ENCODE measurements at regions not wholly inside any gene's neighbourhood (a gene's known extent, or its start where the extent isn't known, plus 50 kb on each side); places are given as distances from the start of the nearest gene placed in this dataset.
A peak's percentile ranks its signal among the peaks of the same experiment; 100 is the strongest.

DNA sequence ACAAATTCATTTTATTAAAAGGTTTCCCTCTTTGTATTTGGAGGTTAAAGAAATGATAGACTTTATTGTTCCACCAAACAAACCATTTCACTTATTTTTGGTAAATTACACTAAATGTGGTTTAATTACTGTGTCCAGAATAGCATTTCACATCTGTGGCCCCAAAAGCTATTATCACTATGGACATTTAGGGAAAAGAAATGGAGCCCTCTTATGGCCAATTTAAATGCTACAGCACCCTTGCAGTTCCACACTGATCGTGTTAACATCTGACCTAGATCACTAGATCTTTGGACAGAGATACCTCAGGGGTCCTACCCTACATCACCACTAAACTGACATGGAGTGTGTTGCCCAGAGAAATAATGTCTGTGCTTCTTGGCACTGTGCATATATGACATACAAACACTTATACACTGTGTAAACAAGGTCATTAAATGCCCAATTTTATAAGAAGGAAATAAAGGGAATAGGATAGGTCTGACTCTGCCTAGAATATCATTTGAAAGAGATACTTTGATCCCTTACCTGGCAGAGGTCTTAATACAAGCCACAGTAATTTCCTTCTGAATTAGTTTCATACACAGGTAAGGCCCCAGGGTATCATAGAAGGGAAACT, 163.9 kb downstream of the KDR start:
- Mint-ChIP-seq H3K4me1 (no peaks in the 10 kb centered on the region), H3K9me3 (no peaks in the 10 kb centered on the region), H3K36me3 (no peaks in the 10 kb centered on the region), H3K27ac (no peak overlapping the region), H3K4me3 (no peak overlapping the region), H3K27me3 (peaks cover 9% of the 10 kb centered on the region)
- ATAC-seq, result no peak

DNA sequence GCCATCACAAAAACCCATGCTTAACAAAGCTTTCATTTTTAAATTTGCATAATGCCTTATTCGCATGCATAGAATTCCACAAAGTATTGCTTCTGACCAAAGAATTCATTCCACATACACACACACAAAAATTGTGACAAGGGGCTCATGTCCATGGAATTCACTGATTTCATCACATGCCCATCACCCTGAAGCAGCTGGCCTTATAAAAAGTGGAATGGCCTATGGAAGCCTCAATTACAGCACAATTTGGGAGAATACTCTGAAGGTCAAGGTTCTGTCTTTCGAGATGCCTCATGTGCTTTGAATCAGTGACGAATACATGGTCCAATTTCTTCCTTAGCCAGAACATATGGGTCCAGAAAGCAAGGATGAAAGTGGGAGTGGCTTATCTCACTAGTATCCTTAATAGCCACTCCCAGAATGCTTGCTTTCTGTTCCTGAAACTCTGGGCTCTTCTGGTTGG, 165.7 kb downstream of the KDR start:
- Mint-ChIP-seq H3K4me3 (no peak overlapping the region), H3K4me1 (no peaks in the 10 kb centered on the region), H3K27me3 (peaks cover 7% of the 10 kb centered on the region), H3K36me3 (no peaks in the 10 kb centered on the region), H3K9me3 (no peaks in the 10 kb centered on the region), H3K27ac (no peak overlapping the region)
- no peak for ATAC-seq

DNA sequence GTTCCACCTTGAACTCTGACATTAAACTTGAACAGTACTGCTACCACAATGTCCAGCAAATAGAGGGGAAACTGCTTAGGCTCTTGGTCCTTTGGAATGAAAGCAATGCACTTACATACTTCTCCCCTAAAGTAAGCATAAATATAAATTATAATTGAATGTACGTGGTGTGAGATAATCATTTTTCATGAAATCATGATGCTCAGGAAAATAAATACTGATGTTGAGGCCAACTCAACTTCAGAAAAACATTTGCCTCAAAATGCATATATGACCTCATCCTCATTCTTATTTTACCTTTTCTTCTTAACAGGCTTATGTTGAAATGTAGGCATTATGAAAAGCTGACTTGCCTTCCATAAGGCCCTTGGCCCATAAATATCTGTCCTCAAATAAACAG, 166.3 kb downstream of the KDR start:
- peaks cover 7% of the 10 kb centered on the region for H3K27me3 Mint-ChIP-seq
- no peak overlapping the region for H3K27ac Mint-ChIP-seq
- no peak overlapping the region for H3K4me3 Mint-ChIP-seq
- no peaks in the 10 kb centered on the region for H3K4me1 Mint-ChIP-seq
- H3K9me3 Mint-ChIP-seq, result no peaks in the 10 kb centered on the region
- no peaks in the 10 kb centered on the region for H3K36me3 Mint-ChIP-seq
- ATAC-seq, result no peak

DNA sequence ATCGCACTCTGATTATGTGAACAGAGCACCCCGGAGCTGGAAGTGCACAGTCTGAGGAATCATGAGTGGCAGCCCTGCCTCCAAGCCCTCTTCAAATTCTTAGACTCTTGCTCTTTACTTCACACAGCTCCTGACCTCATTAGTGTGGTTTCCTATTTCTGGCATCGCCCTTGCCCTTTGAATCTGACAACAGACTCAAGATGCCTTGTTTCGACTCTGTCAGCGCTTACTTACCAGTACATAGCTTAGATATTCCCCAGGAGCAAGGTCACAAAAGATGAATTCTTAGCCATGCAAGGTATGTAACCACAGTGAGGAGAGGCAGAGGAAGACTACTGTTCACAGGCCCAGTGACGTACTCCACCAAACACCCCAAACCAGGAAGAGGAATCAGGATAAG, 167.2 kb downstream of the KDR start:
- no peak overlapping the region for H3K27ac Mint-ChIP-seq
- H3K27me3 Mint-ChIP-seq, result peaks cover 7% of the 10 kb centered on the region
- H3K36me3 Mint-ChIP-seq, result no peaks in the 10 kb centered on the region
- ATAC-seq, result no peak
- no peaks in the 10 kb centered on the region for H3K9me3 Mint-ChIP-seq
- no peaks in the 10 kb centered on the region for H3K4me1 Mint-ChIP-seq
- H3K4me3 Mint-ChIP-seq, result no peak overlapping the region

DNA sequence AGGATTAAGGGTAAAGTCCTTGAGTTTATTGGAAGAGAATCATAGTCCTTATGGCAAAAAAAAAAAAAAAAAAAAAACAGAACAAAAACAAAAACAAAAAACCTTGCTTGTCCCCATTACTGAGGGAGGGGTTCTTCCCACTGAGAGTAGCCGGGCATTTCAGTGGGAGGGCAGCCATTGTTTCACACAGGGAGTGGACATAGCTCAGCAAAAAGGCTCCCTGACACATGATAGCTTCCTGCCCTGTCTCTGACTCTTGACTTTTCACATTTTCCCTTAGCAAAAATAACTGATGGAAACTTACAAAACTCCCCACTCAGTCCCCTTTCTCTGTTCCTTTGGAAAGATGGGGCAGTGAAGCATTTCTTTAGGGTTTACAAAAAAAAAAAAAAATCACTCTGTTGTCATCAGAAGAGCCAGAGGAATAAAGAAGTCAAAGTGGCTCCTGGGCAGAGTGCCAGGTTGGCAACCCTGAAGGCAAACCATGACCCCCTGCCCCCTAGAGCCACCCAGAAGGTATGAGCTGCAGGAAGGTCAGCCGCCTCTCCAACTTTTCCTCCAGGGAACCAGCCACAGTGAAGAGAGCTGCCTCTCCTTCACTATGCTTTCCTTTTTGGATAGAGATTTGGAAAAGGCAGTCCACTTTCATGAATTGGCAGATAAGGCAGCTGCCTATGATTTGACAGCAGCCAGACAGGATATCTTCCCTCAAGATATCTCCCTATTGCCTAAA, 170.6 kb downstream of the KDR start:
- ATAC-seq, result no peak
- Mint-ChIP-seq H3K27me3 (no peaks in the 10 kb centered on the region), H3K9me3 (no peaks in the 10 kb centered on the region), H3K27ac (no peak overlapping the region), H3K4me1 (no peaks in the 10 kb centered on the region), H3K4me3 (no peak overlapping the region), H3K36me3 (no peaks in the 10 kb centered on the region)

DNA sequence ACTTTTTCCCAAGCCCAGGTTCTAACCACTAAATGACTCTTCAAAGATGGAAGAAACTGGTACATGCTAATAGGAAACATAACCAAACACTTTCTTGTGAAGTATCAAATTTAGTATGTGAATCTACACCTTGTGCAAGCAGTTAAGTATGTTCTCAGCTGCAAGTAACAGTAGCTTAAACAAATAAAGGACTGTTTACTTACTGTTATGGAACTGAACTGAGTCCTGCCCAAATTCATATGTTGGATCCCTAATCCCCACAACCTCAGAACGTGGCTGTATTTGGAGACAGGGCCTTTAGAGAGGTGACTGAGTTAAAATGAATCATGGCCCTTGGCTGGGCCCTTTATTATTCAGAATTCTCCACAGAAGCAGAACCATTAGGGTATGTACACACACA, 178.7 kb downstream of the KDR start:
- no peak for ATAC-seq
- no peaks in the 10 kb centered on the region for H3K9me3 Mint-ChIP-seq
- H3K27ac Mint-ChIP-seq, result no peak overlapping the region
- no peak overlapping the region for H3K4me3 Mint-ChIP-seq
- H3K36me3 Mint-ChIP-seq, result no peaks in the 10 kb centered on the region
- peaks cover 10% of the 10 kb centered on the region for H3K4me1 Mint-ChIP-seq
- no peaks in the 10 kb centered on the region for H3K27me3 Mint-ChIP-seq

DNA sequence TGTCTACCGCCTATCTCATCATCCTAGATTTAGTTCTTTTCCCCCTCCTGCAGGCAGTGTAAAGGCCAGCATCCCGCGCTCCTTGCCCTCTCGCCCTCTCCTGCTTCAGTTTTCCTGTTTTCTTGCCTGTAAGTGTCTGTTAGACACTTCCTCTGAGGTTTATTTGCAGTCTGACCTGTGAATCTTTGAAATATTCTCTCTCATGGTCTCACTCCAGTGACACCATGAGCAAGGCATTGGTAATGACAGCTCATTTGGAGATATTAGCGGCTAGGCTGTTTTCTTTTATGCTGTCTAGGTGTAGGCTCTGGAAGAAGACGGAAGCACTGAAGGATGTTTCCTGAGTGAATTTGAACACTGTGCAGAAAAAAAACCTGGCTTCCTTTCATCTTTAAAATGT, 179.6 kb downstream of the KDR start:
- H3K4me3 Mint-ChIP-seq, result no peak overlapping the region
- H3K27ac Mint-ChIP-seq, result no peak overlapping the region

DNA sequence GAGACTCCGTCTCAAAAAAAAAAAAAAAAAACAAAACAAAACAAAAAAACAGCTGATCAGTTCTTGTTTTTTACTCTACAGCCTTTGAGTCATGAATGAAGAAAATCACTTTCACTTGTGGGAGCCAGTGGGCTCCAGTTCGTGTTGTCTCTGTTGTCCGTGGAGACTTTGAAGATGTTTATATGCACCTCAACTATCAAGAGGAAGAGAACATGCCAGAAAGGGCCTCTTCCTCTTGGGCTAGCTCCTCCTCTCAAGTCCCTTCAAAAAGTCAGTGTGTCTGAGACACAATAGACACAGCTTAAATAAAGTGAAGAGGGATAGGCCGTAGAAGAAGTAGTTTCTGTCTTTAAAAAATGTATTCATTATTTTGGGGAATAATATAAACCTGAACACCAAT, 182.7 kb downstream of the KDR start:
- Mint-ChIP-seq H3K9me3 (no peaks in the 10 kb centered on the region), H3K4me1 (peaks cover 16% of the 10 kb centered on the region), H3K27ac (peak overlapping the region; percentile 59), H3K27me3 (peaks cover 5% of the 10 kb centered on the region), H3K4me3 (peak overlapping the region; percentile 69), H3K36me3 (no peaks in the 10 kb centered on the region)
- ATAC-seq, result peak; percentile 62

More for the DNA sequence above, 179.6 kb downstream of the KDR start:
- H3K36me3 Mint-ChIP-seq, result no peaks in the 10 kb centered on the region
- H3K27me3 Mint-ChIP-seq, result no peaks in the 10 kb centered on the region
- ATAC-seq, result no peak
- no peaks in the 10 kb centered on the region for H3K9me3 Mint-ChIP-seq
- H3K4me1 Mint-ChIP-seq, result peaks cover 16% of the 10 kb centered on the region

DNA sequence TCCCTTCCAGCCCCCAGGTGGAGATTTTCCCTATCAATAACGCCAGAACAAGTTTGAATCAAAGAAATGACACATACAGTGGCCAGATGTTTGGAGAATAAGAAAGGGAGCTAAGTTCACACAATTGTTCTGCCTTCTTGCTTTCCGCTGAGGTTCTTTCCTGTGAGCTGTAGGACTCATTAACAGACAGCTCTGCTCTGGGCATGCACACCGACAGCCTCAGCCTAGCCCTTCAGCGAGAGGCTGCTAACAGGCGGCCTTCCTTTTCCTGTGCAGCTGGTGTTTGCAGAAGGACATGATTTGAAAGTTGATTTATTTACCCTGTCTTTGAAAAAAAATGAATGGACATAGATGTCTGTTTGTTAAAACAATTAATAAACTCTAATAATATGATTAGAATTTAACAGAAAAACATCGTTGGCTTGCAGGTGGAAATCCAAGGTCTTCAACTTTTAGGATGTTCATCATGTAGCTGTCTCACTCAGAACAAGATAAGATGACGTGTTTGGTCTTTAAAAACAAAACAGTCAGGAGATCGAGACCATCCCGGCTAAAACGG, 183.3 kb downstream of the KDR start:
- Mint-ChIP-seq H3K4me1 (peaks cover 16% of the 10 kb centered on the region), H3K36me3 (no peaks in the 10 kb centered on the region), H3K27ac (peak overlapping the region; percentile 59), H3K9me3 (no peaks in the 10 kb centered on the region), H3K4me3 (peak overlapping the region; percentile 69), H3K27me3 (peaks cover 5% of the 10 kb centered on the region)
- ATAC-seq, result peak; percentile 68

DNA sequence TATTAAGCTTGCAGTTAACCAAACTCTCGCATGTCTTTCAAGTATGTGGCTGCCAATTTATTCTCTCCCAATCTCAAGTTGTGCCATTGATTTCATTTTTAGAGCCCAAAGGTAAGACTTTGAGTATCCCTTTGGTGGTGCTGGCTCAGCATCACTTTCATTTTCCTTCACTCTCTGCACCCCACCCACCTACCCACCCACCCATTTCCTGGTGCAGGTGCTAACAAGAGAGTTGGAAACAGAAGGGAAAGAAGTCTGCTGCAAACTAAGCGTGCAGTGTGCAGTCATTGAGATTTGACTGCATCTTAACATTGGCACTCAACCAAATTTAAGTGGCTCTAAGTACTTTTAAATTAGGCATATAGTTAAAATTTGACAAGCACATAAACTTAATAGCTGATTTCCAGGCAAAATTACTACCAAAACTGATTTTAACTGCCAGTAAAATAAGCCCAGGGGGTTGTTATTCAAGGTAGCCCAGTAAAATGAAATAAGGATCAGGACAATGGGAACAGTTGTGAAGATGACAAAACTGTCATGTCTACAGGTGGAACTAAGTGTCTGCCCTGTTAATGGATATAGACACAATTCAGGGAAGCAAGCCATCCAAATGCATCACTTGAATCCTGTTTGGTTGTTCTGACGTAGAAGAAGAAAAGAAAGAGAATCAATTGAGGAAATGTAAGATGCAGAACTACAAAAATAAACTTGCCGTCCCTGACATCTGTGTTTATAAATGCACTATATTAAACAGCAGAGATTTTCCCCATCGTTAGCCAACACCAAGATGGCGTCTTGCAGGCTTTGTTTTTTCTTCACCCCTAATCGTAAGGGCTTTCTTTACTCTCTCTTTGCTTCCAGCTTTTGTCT, 184.2 kb downstream of the KDR start:
- no peaks in the 10 kb centered on the region for H3K9me3 Mint-ChIP-seq
- peak overlapping the region; percentile 34 for H3K4me3 Mint-ChIP-seq
- H3K27ac Mint-ChIP-seq, result peak overlapping the region; percentile 59
- no peaks in the 10 kb centered on the region for H3K36me3 Mint-ChIP-seq
- peaks cover 5% of the 10 kb centered on the region for H3K27me3 Mint-ChIP-seq
- ATAC-seq, result no peak
- peaks cover 16% of the 10 kb centered on the region for H3K4me1 Mint-ChIP-seq

DNA sequence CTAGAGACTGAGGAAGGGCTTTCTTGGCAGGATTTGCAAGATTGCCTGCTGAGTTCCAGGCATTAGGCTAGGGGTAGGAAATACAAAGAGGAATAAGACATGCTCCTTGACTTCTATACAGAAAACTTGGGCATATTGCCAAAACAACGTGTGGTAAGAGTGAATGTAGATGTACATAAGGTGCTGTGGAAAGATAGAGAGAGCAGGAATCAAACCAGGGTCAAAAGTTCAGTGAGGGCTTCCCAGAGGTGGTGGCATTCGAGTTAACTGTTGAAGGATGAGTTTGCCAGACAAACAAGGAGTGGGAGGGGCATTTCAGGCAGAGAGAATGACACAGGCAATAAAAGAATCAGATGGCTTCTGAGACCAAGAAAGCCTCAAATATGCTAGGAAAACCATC, 187.9 kb downstream of the KDR start:
- Mint-ChIP-seq H3K27me3 (peaks cover 5% of the 10 kb centered on the region), H3K36me3 (no peaks in the 10 kb centered on the region), H3K4me3 (no peak overlapping the region), H3K9me3 (no peaks in the 10 kb centered on the region), H3K27ac (no peak overlapping the region), H3K4me1 (peaks cover 10% of the 10 kb centered on the region)
- no peak for ATAC-seq

DNA sequence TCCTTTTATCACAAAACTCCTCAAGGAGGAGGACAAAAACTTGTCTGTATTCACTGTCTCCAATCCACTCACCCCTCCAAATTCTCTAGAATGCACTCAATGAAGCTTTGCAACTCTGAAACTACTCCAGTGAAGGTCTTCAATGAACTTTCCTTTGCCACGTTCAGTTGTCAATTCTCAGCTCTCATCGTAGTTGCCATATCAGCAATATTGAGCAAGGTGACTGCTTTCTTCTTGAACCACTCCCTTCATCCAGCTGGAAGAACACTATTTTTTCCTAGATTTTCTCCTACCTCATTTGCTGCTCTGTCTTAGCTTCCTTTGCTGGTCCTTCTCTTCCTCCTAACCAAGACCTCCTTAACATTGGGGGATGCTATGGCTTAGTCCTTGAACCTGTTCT, 191.8 kb downstream of the KDR start:
- H3K36me3 Mint-ChIP-seq, result no peaks in the 10 kb centered on the region
- no peaks in the 10 kb centered on the region for H3K9me3 Mint-ChIP-seq
- H3K27me3 Mint-ChIP-seq, result peaks cover 3% of the 10 kb centered on the region
- ATAC-seq, result no peak
- H3K4me1 Mint-ChIP-seq, result no peaks in the 10 kb centered on the region
- H3K4me3 Mint-ChIP-seq, result no peak overlapping the region
- no peak overlapping the region for H3K27ac Mint-ChIP-seq

DNA sequence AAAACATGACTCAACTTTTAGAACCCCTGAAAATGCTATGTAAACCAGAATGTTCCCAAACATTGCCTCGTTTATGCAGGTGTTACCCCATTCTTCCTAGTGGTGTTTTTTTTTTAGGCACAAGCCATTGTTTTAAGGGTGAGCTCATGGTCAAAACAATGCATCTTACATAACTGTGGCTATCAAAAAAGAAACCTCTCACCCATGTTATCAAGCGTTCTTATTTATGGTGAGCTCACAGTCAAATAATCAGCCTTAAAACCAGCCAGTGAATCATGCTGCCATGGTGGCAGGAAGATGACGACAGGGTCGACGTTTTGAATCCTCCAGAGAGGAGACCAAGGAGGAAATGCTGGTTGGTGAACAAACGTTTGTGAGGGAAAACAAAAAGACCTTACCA, 195.2 kb downstream of the KDR start:
- H3K4me1 Mint-ChIP-seq, result no peaks in the 10 kb centered on the region
- H3K4me3 Mint-ChIP-seq, result no peak overlapping the region
- no peaks in the 10 kb centered on the region for H3K36me3 Mint-ChIP-seq
- no peak for ATAC-seq
- no peak overlapping the region for H3K27ac Mint-ChIP-seq
- H3K27me3 Mint-ChIP-seq, result no peaks in the 10 kb centered on the region
- peaks cover 3% of the 10 kb centered on the region for H3K9me3 Mint-ChIP-seq

DNA sequence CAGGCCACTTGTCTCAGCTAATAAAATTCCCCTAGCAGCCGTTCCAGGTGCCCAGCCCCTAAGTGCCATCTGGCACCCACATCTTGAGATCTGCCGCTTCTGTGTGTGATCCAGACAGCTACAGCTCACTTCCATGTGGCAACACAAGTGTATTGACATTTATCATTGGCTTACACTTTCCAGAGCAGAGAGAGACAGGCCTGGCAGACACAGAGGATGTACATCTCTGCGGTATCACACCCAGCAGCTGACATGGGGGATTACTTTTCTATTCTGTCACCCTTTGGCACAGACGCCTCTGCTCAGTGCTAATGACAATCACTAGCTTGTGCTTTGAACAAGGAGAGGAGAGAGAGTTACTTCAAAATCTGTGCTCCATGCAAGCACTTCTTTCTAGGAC, 195.9 kb downstream of the KDR start:
- no peak for ATAC-seq
- no peak overlapping the region for H3K27ac Mint-ChIP-seq
- H3K27me3 Mint-ChIP-seq, result no peaks in the 10 kb centered on the region
- H3K4me3 Mint-ChIP-seq, result no peak overlapping the region
- H3K4me1 Mint-ChIP-seq, result no peaks in the 10 kb centered on the region
- peaks cover 6% of the 10 kb centered on the region for H3K9me3 Mint-ChIP-seq
- H3K36me3 Mint-ChIP-seq, result no peaks in the 10 kb centered on the region

DNA sequence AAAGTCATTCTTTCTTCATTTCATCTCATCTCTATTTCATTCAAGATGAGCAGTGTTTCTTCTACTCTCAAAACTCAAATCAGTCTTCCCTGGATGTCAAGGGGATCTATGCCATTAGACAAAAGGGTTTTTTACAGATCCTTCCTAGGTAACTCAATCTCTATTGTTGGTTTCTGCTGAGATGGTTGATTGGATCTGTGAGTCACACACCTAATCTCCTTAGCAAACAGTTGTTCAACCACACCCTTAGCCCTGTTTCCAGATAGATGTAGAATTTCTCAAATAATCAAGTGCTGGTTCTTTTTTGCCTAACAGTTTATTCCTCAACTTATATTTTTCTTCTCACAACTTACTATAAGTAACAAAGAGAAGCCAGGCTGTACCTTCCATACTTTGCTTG, 200.5 kb downstream of the KDR start:
- no peaks in the 10 kb centered on the region for H3K4me1 Mint-ChIP-seq
- H3K4me3 Mint-ChIP-seq, result no peak overlapping the region
- no peak for ATAC-seq
- no peak overlapping the region for H3K27ac Mint-ChIP-seq
- peaks cover 14% of the 10 kb centered on the region for H3K9me3 Mint-ChIP-seq
- no peaks in the 10 kb centered on the region for H3K27me3 Mint-ChIP-seq
- no peaks in the 10 kb centered on the region for H3K36me3 Mint-ChIP-seq
